GM12878 (cell line): ENCODE measurements at regions not wholly inside any gene's neighbourhood (a gene's known extent, or its start where the extent isn't known, plus 50 kb on each side); places are given as distances from the start of the nearest gene placed in this dataset.

ENCODE experiments used
- ATAC-seq: fragments of 200-7000 bp; cut with Tn5 transposase; 3 replicates; pipeline ENCODE4 v1.9.1; 2020; ENCODE audit warnings: mild to moderate bottlenecking, moderate library complexity
- BruUV-seq: library from RNA; stranded (reverse); fragments of 400-500 nt; replicated peaks from 2 replicates; lab custom pipeline; 2021; lab: Mats Ljungman, UMichigan
- CTCF ChIA-PET: fragments of 300-600 bp; sonication (Branson Sonifier 250); formaldehyde crosslinking; extraction: SDS; loops from one replicate; lab custom pipeline; 2021; ENCODE audit warnings: inconsistent platforms; lab: Yijun Ruan, JAX
- POLR2A ChIA-PET: fragments of 350-600 bp; formaldehyde crosslinking; extraction: SDS; loops from one replicate; lab custom pipeline; 2021; ENCODE audit warnings: inconsistent platforms; lab: Charles Lee
- RAD21 ChIA-PET: fragments of 300-600 bp; sonication (Branson Sonifier 250); formaldehyde crosslinking; loops from one replicate; lab custom pipeline; 2023; ENCODE audit warnings: antibody characterized with exemption; ENCODE audit not compliant: unreplicated experiment; lab: Charles Lee
- SMC1A ChIA-PET: fragments of 300-600 bp; sonication (Branson Sonifier 250); formaldehyde crosslinking; loops from one replicate; lab custom pipeline; 2023; ENCODE audit not compliant: unreplicated experiment, uncharacterized antibody; lab: Charles Lee
- DNase-seq: peaks from one replicate; pipeline ENCODE4 v3.0.0-alpha.2; 2011; ENCODE audit warnings: low read depth, low spot score
- FAIRE-seq: peaks from 3 replicates; lab custom pipeline; 2011; peaks lifted over from hg19 to GRCh38; lab: Jason Lieb, UNC
- H2AFZ ChIP-seq: 2 replicates; pipeline ENCODE4 v1.6.0; 2011; ENCODE audit warnings: low read depth, low read length, control low read depth; ENCODE audit not compliant: control insufficient read depth
- H3K27ac ChIP-seq: 2 replicates; pipeline ENCODE4 v1.5.1; 2011; ENCODE audit warnings: control low read depth; ENCODE audit not compliant: control insufficient read depth, insufficient read depth
- H3K27me3 ChIP-seq, 2 experiments: replicated peaks in 1 of 2; 2 replicates each; pipeline versions ENCODE4 v1.6.0 to v1.6.1; 2011; ENCODE audit warnings: low read length in 1 of 2; ENCODE audit not compliant: control insufficient read depth in 2 of 2, insufficient read depth in 2 of 2
- H3K36me3 ChIP-seq, 2 experiments: 2 replicates each; pipeline ENCODE4 v1.5.1; 2011; ENCODE audit warnings: low read length in 1 of 2; ENCODE audit not compliant: control insufficient read depth in 2 of 2, insufficient read depth in 2 of 2
- H3K4me1 ChIP-seq: 2 replicates; pipeline ENCODE4 v1.6.1; 2011; ENCODE audit warnings: mild to moderate bottlenecking, low read length, moderate library complexity, mixed read lengths; ENCODE audit not compliant: control insufficient read depth, insufficient read depth
- H3K4me2 ChIP-seq: 2 replicates; pipeline ENCODE4 v1.6.0; 2011; ENCODE audit warnings: control low read depth; ENCODE audit not compliant: control insufficient read depth, insufficient read depth
- H3K4me3 ChIP-seq: fragments of 200-600 bp; sonication (generic); 2 replicates; pipeline ENCODE4 v1.5.1; 2016
- H3K79me2 ChIP-seq: 2 replicates; pipeline ENCODE4 v1.6.0; 2011; ENCODE audit warnings: low read length; ENCODE audit not compliant: control insufficient read depth, insufficient read depth
- H3K9ac ChIP-seq: 2 replicates; pipeline ENCODE4 v1.8.0; 2011; ENCODE audit warnings: low read length, control low read depth, mixed read lengths; ENCODE audit not compliant: control insufficient read depth, insufficient read depth
- H3K9me3 ChIP-seq: replicated peaks from 3 replicates; pipeline ENCODE4 v1.5.1; 2011; ENCODE audit warnings: mild to moderate bottlenecking, low read length; ENCODE audit not compliant: control insufficient read depth, insufficient read depth
- H4K20me1 ChIP-seq: 2 replicates; pipeline ENCODE4 v1.6.0; 2011; ENCODE audit not compliant: control insufficient read depth, insufficient read depth
- CHD1 ChIP-seq: IDR thresholded peaks from 2 replicates; pipeline ENCODE4 v1.6.1; 2012; ENCODE audit warnings: low read depth, low read length, improper control_type of control experiment
- CHD2 ChIP-seq: IDR thresholded peaks from 2 replicates; pipeline ENCODE4 v1.6.1; 2011; ENCODE audit warnings: low read depth, low read length, improper control_type of control experiment, borderline replicate concordance
- FOXM1 ChIP-seq: IDR thresholded peaks from 2 replicates; pipeline ENCODE4 v1.6.1; 2012; ENCODE audit warnings: low read depth, mild to moderate bottlenecking, inconsistent platforms, low read length, moderate library complexity
- HDAC2 ChIP-seq: fragments of 200-600 bp; sonication (generic); IDR thresholded peaks from 2 replicates; pipeline ENCODE4 v1.6.1; 2017
- IRF4 ChIP-seq: IDR thresholded peaks from 2 replicates; pipeline ENCODE4 v1.6.1; 2011; ENCODE audit warnings: low read depth, low read length
- JUNB ChIP-seq: IDR thresholded peaks from 2 replicates; pipeline ENCODE4 v1.6.1; 2016; ENCODE audit warnings: antibody characterized with exemption, mild to moderate bottlenecking
- NBN ChIP-seq: fragments of 450-650 bp; IDR thresholded peaks from 2 replicates; pipeline ENCODE4 v1.6.1; 2016
- NFYA ChIP-seq: IDR thresholded peaks from 2 replicates; pipeline ENCODE4 v1.6.1; 2011; ENCODE audit warnings: low read depth, mild to moderate bottlenecking, low read length, improper control_type of control experiment, borderline replicate concordance
- SIX5 ChIP-seq: IDR thresholded peaks from 2 replicates; pipeline ENCODE4 v1.6.1; 2011; ENCODE audit warnings: mild to moderate bottlenecking, low read depth, low read length, moderate library complexity; ENCODE audit not compliant: severe bottlenecking
- SMARCA5 ChIP-seq: fragments of 450-650 bp; IDR thresholded peaks from 2 replicates; pipeline ENCODE4 v1.6.1; 2017; ENCODE audit warnings: mild to moderate bottlenecking
- ZNF24 ChIP-seq: fragments of 450-650 bp; IDR thresholded peaks from 2 replicates; pipeline ENCODE4 v1.6.1; 2017; ENCODE audit warnings: antibody characterized with exemption, mild to moderate bottlenecking
- ZSCAN29 ChIP-seq: fragments of 450-650 bp; IDR thresholded peaks from 2 replicates; pipeline ENCODE4 v1.6.1; 2017; ENCODE audit warnings: mild to moderate bottlenecking, moderate library complexity
- WGBS: methylation state at CpG from one replicate; pipeline ENCODE4 v1.1.6; 2016; ENCODE audit warnings: low lambda C conversion rate; ENCODE audit not compliant: insufficient replicate concordance, insufficient coverage; ENCODE audit errors: missing lambda C conversion rate; 5-methylcytosine and 5-hydroxymethylcytosine counted together
- in situ Hi-C: fragments of 300-500 bp; cut with MboI; formaldehyde crosslinking; loops from 9 replicates; pipeline ENCODE4 v1.14.3; 2018; ENCODE audit warnings: mixed read lengths
- intact Hi-C: fragments of 100-400 bp; cut with micrococcal nuclease; formaldehyde crosslinking; loops from one replicate; pipeline ENCODE4 v1.14.2; 2022; ENCODE audit not compliant: unreplicated experiment
- TF ChIP-seq, protein P1 (sequence below): IDR thresholded peaks from 2 replicates; pipeline ENCODE4 v1.6.1; 2011; ENCODE audit warnings: low read depth, low read length, improper control_type of control experiment, borderline replicate concordance
- TF ChIP-seq, protein P2 (sequence below): IDR thresholded peaks from 2 replicates; pipeline ENCODE4 v1.6.1; 2011; ENCODE audit warnings: borderline replicate concordance, low read depth, mild to moderate bottlenecking, moderate library complexity, mixed read lengths, low read length; ENCODE audit not compliant: insufficient read depth; ENCODE audit errors: extremely low read length
- TF ChIP-seq, protein P3 (sequence below): fragments of 450-650 bp; formaldehyde crosslinking; IDR thresholded peaks from 2 replicates; pipeline ENCODE4 v1.5.0; 2022; ENCODE audit warnings: mild to moderate bottlenecking, missing genetic modification characterization

DNA sequence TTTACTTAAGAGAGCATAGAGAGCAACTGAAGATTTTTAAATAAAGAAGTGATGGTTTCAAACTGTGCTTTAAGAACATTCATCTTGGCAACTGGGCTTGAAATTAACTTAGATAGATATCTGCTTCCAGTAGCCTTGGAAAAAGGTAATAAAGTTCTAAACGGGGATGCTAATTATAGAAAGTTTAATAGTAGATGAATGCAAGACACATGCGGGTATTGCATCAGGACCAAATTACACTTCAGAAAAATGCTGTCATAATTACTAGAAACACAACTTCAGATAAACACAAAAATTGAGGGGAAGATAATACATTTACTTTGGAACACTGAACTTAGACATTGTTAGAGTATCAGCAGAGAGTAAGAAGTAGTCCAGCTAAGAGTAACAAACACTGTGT is 227.7 kb upstream of the SNX2 start:
- no peaks in the 10 kb centered on the region for H3K9me3 ChIP-seq
- in situ Hi-C loops (no loop called here), intact Hi-C loops (no loop called here)
- H4K20me1 ChIP-seq = no peaks in the 10 kb centered on the region
- ChIA-PET RAD21 (no interaction called here), POLR2A (no interaction called here), SMC1A (no interaction called here)
- H2AFZ ChIP-seq = no peak overlapping the region
- no peak for ATAC-seq
- no peak overlapping the region for H3K4me3 ChIP-seq
- DNase-seq = no peak
- no peak for TF ChIP-seq IRF4
- TF ChIP-seq, all 136 proteins: peak for 0
- BruUV-seq = no TSS peak
- no peak overlapping the region for H3K27ac ChIP-seq
- H3K36me3 ChIP-seq = no peaks in the 10 kb centered on the region
- H3K27me3 ChIP-seq = no peaks in the 10 kb centered on the region
- H3K4me2 ChIP-seq = no peak overlapping the region
- no peak for FAIRE-seq
- CTCF ChIA-PET = no interaction called here
- no peaks in the 10 kb centered on the region for H3K4me1 ChIP-seq
- H3K79me2 ChIP-seq = no peaks in the 10 kb centered on the region
- no peak overlapping the region for H3K9ac ChIP-seq
- WGBS = 70% methylated on average over 2 of the region's 2 CpGs

DNA sequence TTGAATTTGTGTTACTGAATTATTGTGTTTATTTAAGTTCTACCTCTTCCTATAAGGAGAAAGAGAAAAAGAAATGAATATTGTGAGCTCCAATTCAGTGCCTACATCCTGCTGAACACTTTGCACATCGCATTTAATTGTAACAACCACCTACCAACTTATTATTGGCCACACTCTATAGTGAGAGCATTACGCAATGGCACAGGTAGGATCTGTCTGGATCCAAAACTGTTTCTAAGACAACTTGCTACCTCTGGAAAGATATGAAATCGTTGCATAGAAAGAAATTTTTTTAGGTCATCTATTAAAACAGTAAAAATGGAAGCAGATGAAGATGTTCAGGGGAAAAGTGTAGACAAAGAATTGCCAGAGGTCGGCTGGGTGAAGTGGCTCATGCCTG is 227.2 kb upstream of the SNX2 start:
- WGBS = 43% methylated on average over 4 of the region's 4 CpGs
- no TSS peak for BruUV-seq
- TF ChIP-seq FOXM1 (no peak), NBN (no peak), IRF4 (no peak), SIX5 (no peak), CHD2 (no peak), ZSCAN29 (no peak), NFYA (no peak), ZNF24 (no peak), SMARCA5 (no peak), CHD1 (no peak), HDAC2 (no peak), JUNB (no peak)
- TF ChIP-seq, protein P1, sequence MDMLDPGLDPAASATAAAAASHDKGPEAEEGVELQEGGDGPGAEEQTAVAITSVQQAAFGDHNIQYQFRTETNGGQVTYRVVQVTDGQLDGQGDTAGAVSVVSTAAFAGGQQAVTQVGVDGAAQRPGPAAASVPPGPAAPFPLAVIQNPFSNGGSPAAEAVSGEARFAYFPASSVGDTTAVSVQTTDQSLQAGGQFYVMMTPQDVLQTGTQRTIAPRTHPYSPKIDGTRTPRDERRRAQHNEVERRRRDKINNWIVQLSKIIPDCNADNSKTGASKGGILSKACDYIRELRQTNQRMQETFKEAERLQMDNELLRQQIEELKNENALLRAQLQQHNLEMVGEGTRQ = no peak
- TF ChIP-seq, protein P2, sequence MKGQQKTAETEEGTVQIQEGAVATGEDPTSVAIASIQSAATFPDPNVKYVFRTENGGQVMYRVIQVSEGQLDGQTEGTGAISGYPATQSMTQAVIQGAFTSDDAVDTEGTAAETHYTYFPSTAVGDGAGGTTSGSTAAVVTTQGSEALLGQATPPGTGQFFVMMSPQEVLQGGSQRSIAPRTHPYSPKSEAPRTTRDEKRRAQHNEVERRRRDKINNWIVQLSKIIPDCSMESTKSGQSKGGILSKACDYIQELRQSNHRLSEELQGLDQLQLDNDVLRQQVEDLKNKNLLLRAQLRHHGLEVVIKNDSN = no peak
- TF ChIP-seq, protein P3, sequence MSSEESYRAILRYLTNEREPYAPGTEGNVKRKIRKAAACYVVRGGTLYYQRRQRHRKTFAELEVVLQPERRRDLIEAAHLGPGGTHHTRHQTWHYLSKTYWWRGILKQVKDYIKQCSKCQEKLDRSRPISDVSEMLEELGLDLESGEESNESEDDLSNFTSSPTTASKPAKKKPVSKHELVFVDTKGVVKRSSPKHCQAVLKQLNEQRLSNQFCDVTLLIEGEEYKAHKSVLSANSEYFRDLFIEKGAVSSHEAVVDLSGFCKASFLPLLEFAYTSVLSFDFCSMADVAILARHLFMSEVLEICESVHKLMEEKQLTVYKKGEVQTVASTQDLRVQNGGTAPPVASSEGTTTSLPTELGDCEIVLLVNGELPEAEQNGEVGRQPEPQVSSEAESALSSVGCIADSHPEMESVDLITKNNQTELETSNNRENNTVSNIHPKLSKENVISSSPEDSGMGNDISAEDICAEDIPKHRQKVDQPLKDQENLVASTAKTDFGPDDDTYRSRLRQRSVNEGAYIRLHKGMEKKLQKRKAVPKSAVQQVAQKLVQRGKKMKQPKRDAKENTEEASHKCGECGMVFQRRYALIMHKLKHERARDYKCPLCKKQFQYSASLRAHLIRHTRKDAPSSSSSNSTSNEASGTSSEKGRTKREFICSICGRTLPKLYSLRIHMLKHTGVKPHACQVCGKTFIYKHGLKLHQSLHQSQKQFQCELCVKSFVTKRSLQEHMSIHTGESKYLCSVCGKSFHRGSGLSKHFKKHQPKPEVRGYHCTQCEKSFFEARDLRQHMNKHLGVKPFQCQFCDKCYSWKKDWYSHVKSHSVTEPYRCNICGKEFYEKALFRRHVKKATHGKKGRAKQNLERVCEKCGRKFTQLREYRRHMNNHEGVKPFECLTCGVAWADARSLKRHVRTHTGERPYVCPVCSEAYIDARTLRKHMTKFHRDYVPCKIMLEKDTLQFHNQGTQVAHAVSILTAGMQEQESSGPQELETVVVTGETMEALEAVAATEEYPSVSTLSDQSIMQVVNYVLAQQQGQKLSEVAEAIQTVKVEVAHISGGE (CRISPR knock-in tag) = no peak

More for the DNA sequence above, 227.2 kb upstream of the SNX2 start:
- Histone ChIP-seq H3K27ac (no peak overlapping the region), H3K4me2 (no peak overlapping the region), H3K79me2 (no peaks in the 10 kb centered on the region), H2AFZ (no peak overlapping the region), H3K36me3 (no peaks in the 10 kb centered on the region), H3K4me3 (no peak overlapping the region), H3K27me3 (no peaks in the 10 kb centered on the region), H4K20me1 (no peaks in the 10 kb centered on the region), H3K9ac (no peak overlapping the region), H3K4me1 (no peaks in the 10 kb centered on the region), H3K9me3 (no peaks in the 10 kb centered on the region)
- SMC1A ChIA-PET = no interaction called here
- in situ Hi-C loops = no loop called here
- POLR2A ChIA-PET = no interaction called here
- FAIRE-seq (no peak), ATAC-seq (no peak), DNase-seq (no peak)
- intact Hi-C loops = no loop called here
- CTCF ChIA-PET = no interaction called here
- RAD21 ChIA-PET = no interaction called here
